PC-9 (cell line): ENCODE measurements at regions not wholly inside any gene's neighbourhood (a gene's known extent, or its start where the extent isn't known, plus 50 kb on each side); places are given as distances from the start of the nearest gene placed in this dataset.

Source experiments
- CTCF ChIP-seq: fragments of 200-600 bp; sonication (generic); conservative IDR thresholded peaks from 2 replicates; pipeline ENCODE4 v1.6.1; 2017; ENCODE audit warnings: mixed run types, antibody characterized with exemption, mild to moderate bottlenecking, moderate library complexity
- EZH2 ChIP-seq: fragments of 200-600 bp; sonication (generic); IDR thresholded peaks from 2 replicates; pipeline ENCODE4 v1.8.0; 2017; ENCODE audit warnings: antibody characterized with exemption, low read depth

GRCh38 chr2:220346919-220347318, 719.5 kb downstream of the SLC4A3 start:
- TF ChIP-seq CTCF (no peak), EZH2 (no peak)
